OCI-LY1 (cell line): ENCODE measurements at regions not wholly inside any gene's neighbourhood (a gene's known extent, or its start where the extent isn't known, plus 50 kb on each side); places are given as distances from the start of the nearest gene placed in this dataset.

Source experiments
- CTCF ChIP-seq: fragments of 200-600 bp; sonication (generic), shearing (Covaris generic); IDR thresholded peaks from 2 replicates; pipeline ENCODE4 v1.5.1; 2017; ENCODE audit warnings: mild to moderate bottlenecking, antibody characterized with exemption, low read length, moderate library complexity, mixed read lengths
- EZH2 ChIP-seq: fragments of 200-600 bp; sonication (generic), shearing (Covaris generic); IDR thresholded peaks from 2 replicates; pipeline ENCODE4 v1.8.0; 2017; ENCODE audit warnings: borderline replicate concordance, mixed run types, mild to moderate bottlenecking, antibody characterized with exemption, low read length, moderate library complexity, mixed read lengths

- TF ChIP-seq CTCF (no peak), EZH2 (no peak)
Observed at GRCh38 chrX:69063486-69063885, 101.8 kb downstream of the PJA1 start.
